ENCODE measurements at regions not wholly inside any gene's neighbourhood (a gene's known extent, or its start where the extent isn't known, plus 50 kb on each side); places are given as distances from the start of the nearest gene placed in this dataset.

GRCh38 chr9:88800329-88800682 lies 191.0 kb upstream of the S1PR3 start:
- Histone ChIP-seq H3K4me3 (no peak overlapping the region), H3K9me3 (no peaks in the 10 kb centered on the region), H3K27me3 (no peaks in the 10 kb centered on the region), H3K4me1 (peaks cover 0 to 8% (median 6%) of the 10 kb centered on the region in 4 donors), H3K27ac (replicated peaks in 1 of 4) (no peak overlapping the region), H3K36me3 (no peaks in the 10 kb centered on the region)
- intact Hi-C loops (cut with DNase I) = no loop called here
- DNase-seq (ENCODE audit: extremely low spot score) = no peak
- TF ChIP-seq POLR2A (IDR thresholded peaks at IDR 0.05; ENCODE audit: low read depth) (no peak), CTCF (IDR thresholded peaks at IDR 0.05) (no peak), EP300 (IDR thresholded peaks at IDR 0.05) (no peak), POLR2AphosphoS5 (IDR thresholded peaks at IDR 0.05) (no peak)
- 83% methylated on average over 3 of the region's 3 CpGs for WGBS

- WGBS = 100% methylated on average over 2 of the region's 2 CpGs
- H3K9me3 ChIP-seq = no peaks in the 10 kb centered on the region
- intact Hi-C loops (cut with DNase I) = no loop called here
- no peaks in the 10 kb centered on the region for H3K36me3 ChIP-seq
- H3K4me1 ChIP-seq = peaks cover 0 to 8% (median 6%) of the 10 kb centered on the region in 4 donors
- no peak overlapping the region for H3K27ac ChIP-seq (replicated peaks in 1 of 4)
- no peak overlapping the region for H3K4me3 ChIP-seq
- no peak for TF ChIP-seq CTCF (IDR thresholded peaks at IDR 0.05)
- no peak for TF ChIP-seq EP300 (IDR thresholded peaks at IDR 0.05)
- TF ChIP-seq POLR2AphosphoS5 (IDR thresholded peaks at IDR 0.05) = no peak
- no peak for TF ChIP-seq POLR2A (IDR thresholded peaks at IDR 0.05; ENCODE audit: low read depth)
- DNase-seq (ENCODE audit: extremely low spot score) = no peak
- no peaks in the 10 kb centered on the region for H3K27me3 ChIP-seq
Measured at GRCh38 chr9:88801214-88801796, 190.0 kb upstream of the S1PR3 start.

GRCh38 chr9:88802533-88802932 lies 188.7 kb upstream of the S1PR3 start:
- Histone ChIP-seq H3K4me1 (peaks cover 0 to 8% (median 6%) of the 10 kb centered on the region in 4 donors), H3K4me3 (no peak overlapping the region), H3K27ac (replicated peaks in 1 of 4) (no peak overlapping the region), H3K27me3 (no peaks in the 10 kb centered on the region), H3K36me3 (no peaks in the 10 kb centered on the region), H3K9me3 (no peaks in the 10 kb centered on the region)
- WGBS = 91% methylated on average over 5 of the region's 5 CpGs
- no peak for DNase-seq (ENCODE audit: extremely low spot score)
- TF ChIP-seq EP300 (IDR thresholded peaks at IDR 0.05) (no peak), POLR2A (IDR thresholded peaks at IDR 0.05; ENCODE audit: low read depth) (no peak), CTCF (IDR thresholded peaks at IDR 0.05) (no peak), POLR2AphosphoS5 (IDR thresholded peaks at IDR 0.05) (no peak)
- intact Hi-C loops (cut with DNase I) = no loop called here

GRCh38 chr9:88803546-88804253 lies 187.6 kb upstream of the S1PR3 start:
- Histone ChIP-seq H3K27me3 (no peaks in the 10 kb centered on the region), H3K4me1 (peaks cover 0 to 8% (median 6%) of the 10 kb centered on the region in 4 donors), H3K36me3 (no peaks in the 10 kb centered on the region), H3K9me3 (no peaks in the 10 kb centered on the region), H3K27ac (replicated peaks in 1 of 4) (no peak overlapping the region), H3K4me3 (no peak overlapping the region)
- intact Hi-C loops (cut with DNase I) = no loop called here
- TF ChIP-seq POLR2AphosphoS5 (IDR thresholded peaks at IDR 0.05) (no peak), CTCF (IDR thresholded peaks at IDR 0.05) (no peak), EP300 (IDR thresholded peaks at IDR 0.05) (no peak), POLR2A (IDR thresholded peaks at IDR 0.05; ENCODE audit: low read depth) (no peak)
- 77% methylated on average over 4 of the region's 4 CpGs for WGBS
- DNase-seq (ENCODE audit: extremely low spot score) = no peak
